ENCODE measurements at regions not wholly inside any gene's neighbourhood (a gene's known extent, or its start where the extent isn't known, plus 50 kb on each side); places are given as distances from the start of the nearest gene placed in this dataset.
"Not testable (repeated sequence)": the region's sequence is repeated elsewhere in the genome, so short reads cannot be mapped to it uniquely, and the experiment has no call there.

DNA sequence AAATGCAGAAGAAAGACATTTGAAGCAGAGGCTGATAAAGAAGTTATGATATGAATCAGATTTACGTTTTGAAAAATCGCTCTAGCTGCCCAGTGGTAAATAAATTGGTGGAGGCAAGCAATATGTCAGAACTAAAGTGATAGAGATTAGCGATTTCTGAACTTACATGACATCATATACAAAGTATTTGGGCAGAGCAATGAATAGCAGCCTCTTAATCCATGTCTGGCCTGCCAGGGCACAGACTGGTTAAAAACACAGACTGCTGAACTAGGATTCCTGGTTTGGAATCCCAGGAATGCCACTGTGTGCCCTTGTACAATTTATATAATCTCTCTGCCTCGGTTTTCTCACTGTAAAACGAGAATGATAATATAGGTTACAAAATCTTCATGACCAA is 243.1 kb upstream of the SETMAR start:
- Histone ChIP-seq H3K9me3 (ENCODE audit: control insufficient read depth, insufficient read depth, low read length) (no peaks in the 10 kb centered on the region), H3K4me1 (ENCODE audit: control insufficient read depth, insufficient read depth, low read length) (no peaks in the 10 kb centered on the region), H3K4me3 (ENCODE audit: low read depth, low read length) (no peak overlapping the region), H3K36me3 (ENCODE audit: control insufficient read depth, insufficient read depth, low read length) (no peaks in the 10 kb centered on the region), H3K9ac (ENCODE audit: low read depth, low read length) (no peak overlapping the region), H3K27me3 (ENCODE audit: control insufficient read depth, insufficient read depth, low read length) (no peaks in the 10 kb centered on the region)

DNA sequence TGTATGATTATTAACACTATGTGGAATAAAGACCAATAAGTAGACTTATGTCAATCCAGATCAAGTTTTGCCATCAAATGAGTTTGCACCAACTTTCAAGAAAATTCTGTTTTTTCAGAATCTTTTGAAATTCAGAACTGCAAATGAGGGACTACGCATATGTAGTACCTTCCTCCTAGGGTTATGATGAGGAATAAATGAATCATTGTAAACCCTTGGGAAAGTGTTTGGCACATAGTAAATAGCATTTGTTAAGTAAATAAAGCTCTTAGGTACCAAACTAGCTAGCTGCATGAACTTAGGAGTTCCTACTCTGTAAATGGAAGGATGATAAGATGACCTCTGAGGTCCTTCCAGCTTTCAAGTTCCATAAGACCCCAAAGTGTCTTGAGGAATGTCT is 242.6 kb upstream of the SETMAR start:
- H3K9me3 ChIP-seq (ENCODE audit: control insufficient read depth, insufficient read depth, low read length), result no peaks in the 10 kb centered on the region
- H3K36me3 ChIP-seq (ENCODE audit: control insufficient read depth, insufficient read depth, low read length), result no peaks in the 10 kb centered on the region
- no peak overlapping the region for H3K4me3 ChIP-seq (ENCODE audit: low read depth, low read length)
- no peaks in the 10 kb centered on the region for H3K27me3 ChIP-seq (ENCODE audit: control insufficient read depth, insufficient read depth, low read length)
- H3K4me1 ChIP-seq (ENCODE audit: control insufficient read depth, insufficient read depth, low read length), result peaks cover under 1% of the 10 kb centered on the region
- H3K9ac ChIP-seq (ENCODE audit: low read depth, low read length), result no peak overlapping the region

DNA sequence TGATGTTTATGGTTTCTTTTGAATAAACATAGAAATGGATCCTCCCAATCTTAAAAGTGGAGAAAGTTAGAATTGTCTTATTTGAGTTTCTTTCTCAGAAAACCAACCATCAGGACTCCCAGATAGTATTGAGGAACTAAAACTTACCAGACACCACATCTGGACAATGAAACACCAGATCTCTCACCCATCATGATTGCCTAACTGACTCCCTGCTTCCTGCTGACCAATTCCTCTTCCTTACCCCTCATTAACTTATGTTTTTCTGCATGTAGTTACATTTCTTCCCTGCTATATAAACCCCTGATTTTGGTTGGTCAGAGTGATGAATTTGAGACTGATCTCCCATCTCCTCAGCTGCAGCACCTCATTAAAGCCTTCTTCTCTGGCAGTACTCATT is 242.0 kb upstream of the SETMAR start:
- Histone ChIP-seq H3K36me3 (ENCODE audit: control insufficient read depth, insufficient read depth, low read length) (no peaks in the 10 kb centered on the region), H3K9ac (ENCODE audit: low read depth, low read length) (no peak overlapping the region), H3K9me3 (ENCODE audit: control insufficient read depth, insufficient read depth, low read length) (no peaks in the 10 kb centered on the region), H3K4me1 (ENCODE audit: control insufficient read depth, insufficient read depth, low read length) (peaks cover 3% of the 10 kb centered on the region), H3K4me3 (ENCODE audit: low read depth, low read length) (no peak overlapping the region), H3K27me3 (ENCODE audit: control insufficient read depth, insufficient read depth, low read length) (no peaks in the 10 kb centered on the region)

DNA sequence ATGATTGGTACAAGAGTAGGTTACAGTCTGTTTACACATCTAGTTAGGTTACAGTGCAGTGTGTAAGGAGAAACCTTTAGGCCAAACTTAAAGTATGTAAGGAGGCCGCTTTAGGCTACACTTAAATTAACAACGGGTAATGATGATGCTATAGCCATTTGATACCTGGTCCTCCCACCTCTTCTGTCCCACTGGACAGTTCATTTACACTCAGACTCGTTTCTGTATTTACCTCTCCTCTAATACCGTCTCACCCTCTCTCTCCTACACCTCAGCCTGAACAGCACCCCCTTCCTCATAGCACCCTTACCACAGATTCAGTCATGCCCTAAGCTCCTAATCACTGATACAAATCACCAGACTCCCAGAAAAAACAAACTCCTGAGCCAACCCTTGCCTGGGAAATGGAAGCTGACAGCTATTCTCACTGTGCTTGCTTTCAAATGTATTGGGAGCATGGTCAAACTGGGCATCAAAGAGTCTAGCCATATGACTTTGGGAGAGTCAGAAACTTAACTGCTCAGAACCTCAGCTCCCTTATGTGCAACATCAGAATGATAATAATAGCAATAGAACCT is 241.3 kb upstream of the SETMAR start:
- H3K9me3 ChIP-seq (ENCODE audit: control insufficient read depth, insufficient read depth, low read length), result no peaks in the 10 kb centered on the region
- peaks cover 3% of the 10 kb centered on the region for H3K4me1 ChIP-seq (ENCODE audit: control insufficient read depth, insufficient read depth, low read length)
- H3K36me3 ChIP-seq (ENCODE audit: control insufficient read depth, insufficient read depth, low read length), result no peaks in the 10 kb centered on the region
- H3K4me3 ChIP-seq (ENCODE audit: low read depth, low read length), result no peak overlapping the region
- no peak overlapping the region for H3K9ac ChIP-seq (ENCODE audit: low read depth, low read length)
- H3K27me3 ChIP-seq (ENCODE audit: control insufficient read depth, insufficient read depth, low read length), result no peaks in the 10 kb centered on the region

DNA sequence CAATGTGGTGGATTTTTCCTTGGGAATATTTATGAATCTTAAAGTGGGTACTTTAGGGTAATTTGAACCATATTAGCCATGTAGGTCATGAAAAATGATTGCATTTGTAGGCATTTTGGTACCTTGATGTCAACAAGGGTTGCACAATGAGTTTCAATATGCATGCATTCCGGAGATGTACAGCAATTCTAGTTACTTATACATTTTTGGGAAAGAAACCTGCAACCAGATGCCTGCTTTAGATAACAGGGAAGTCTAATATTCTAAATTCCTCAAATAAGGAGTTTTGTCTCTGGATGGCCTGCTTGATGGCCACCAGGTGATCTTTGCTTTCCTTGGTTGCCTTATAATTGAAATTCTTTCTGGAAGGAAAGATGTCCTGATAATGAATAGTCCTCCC is 240.5 kb upstream of the SETMAR start:
- H3K9me3 ChIP-seq (ENCODE audit: control insufficient read depth, insufficient read depth, low read length), result no peaks in the 10 kb centered on the region
- H3K4me1 ChIP-seq (ENCODE audit: control insufficient read depth, insufficient read depth, low read length), result peaks cover 3% of the 10 kb centered on the region
- H3K4me3 ChIP-seq (ENCODE audit: low read depth, low read length), result no peak overlapping the region
- H3K36me3 ChIP-seq (ENCODE audit: control insufficient read depth, insufficient read depth, low read length), result no peaks in the 10 kb centered on the region
- H3K27me3 ChIP-seq (ENCODE audit: control insufficient read depth, insufficient read depth, low read length), result no peaks in the 10 kb centered on the region
- H3K9ac ChIP-seq (ENCODE audit: low read depth, low read length), result no peak overlapping the region

DNA sequence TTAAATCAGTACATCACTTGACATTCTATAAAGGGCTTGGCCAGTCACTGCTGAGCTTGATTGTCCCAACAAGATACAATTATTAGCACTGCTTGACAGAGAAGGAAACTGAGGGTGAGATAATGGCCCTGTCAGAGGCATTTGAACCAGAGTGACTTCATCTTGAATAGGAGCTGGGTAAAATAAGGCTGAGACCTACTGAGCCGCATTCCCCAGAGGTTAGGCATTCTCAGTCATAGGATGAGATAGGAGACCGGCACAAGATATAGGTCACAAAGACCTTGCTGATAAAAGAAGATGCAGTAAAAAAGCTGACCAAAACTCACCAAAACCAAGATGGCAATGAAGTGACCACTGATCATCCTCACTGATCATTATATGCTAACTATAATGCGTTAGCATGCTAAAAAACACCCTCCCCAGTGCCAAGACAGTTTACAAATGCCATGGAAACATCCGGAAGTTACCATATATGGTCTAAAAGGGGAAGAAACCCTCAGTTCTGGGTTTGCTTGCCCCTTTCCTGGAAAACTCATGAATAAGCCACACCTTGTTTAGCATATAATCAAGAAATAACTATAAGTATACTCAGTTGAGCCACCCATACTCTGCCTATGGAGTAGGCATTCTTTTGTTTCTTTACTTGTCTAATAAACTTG is 239.1 kb upstream of the SETMAR start:
- Histone ChIP-seq H3K9ac (ENCODE audit: low read depth, low read length) (no peak overlapping the region), H3K27me3 (ENCODE audit: control insufficient read depth, insufficient read depth, low read length) (no peaks in the 10 kb centered on the region), H3K4me1 (ENCODE audit: control insufficient read depth, insufficient read depth, low read length) (peaks cover 3% of the 10 kb centered on the region), H3K9me3 (ENCODE audit: control insufficient read depth, insufficient read depth, low read length) (no peaks in the 10 kb centered on the region), H3K4me3 (ENCODE audit: low read depth, low read length) (no peak overlapping the region), H3K36me3 (ENCODE audit: control insufficient read depth, insufficient read depth, low read length) (no peaks in the 10 kb centered on the region)

DNA sequence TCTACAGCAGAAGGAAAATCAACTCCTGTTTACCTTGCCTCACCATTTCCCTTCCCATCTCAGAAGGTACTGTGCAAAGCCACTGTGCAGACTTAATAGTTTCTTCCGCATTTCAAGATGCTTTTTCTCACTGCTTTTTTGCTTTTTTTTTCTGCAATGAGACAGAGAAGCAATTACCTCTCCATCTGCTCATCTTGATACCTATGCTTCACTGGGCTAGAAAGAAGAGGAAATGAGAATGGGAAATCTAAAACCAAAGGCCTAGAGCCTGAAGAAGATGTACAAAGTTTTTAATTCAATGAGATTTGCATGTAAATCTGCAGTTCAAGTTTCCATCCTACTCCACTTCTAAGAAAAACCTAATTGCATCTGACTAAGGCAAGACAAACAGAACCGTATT is 238.1 kb upstream of the SETMAR start:
- no peaks in the 10 kb centered on the region for H3K9me3 ChIP-seq (ENCODE audit: control insufficient read depth, insufficient read depth, low read length)

DNA sequence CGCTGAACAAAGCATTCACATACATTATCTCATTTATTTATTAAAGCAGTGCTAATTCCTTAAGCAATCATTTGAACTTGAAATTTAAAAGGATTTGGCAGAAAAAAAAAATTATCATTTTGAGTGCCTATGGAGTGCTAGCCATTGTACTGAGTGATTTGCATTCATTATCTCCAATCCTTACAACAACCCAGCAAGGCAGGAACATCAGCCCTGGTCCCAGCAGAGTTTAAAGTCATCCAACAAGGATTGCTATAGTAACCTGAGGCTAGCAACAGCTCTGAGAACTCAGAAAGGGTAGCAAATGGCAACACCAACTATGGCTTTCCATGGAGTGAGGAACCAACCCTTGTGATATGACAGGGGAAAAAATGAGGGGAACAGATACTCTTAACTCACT is 237.6 kb upstream of the SETMAR start:
- H3K4me1 ChIP-seq (ENCODE audit: control insufficient read depth, insufficient read depth, low read length), result peaks cover 3% of the 10 kb centered on the region
- no peaks in the 10 kb centered on the region for H3K27me3 ChIP-seq (ENCODE audit: control insufficient read depth, insufficient read depth, low read length)
- H3K4me3 ChIP-seq (ENCODE audit: low read depth, low read length), result no peak overlapping the region
- H3K36me3 ChIP-seq (ENCODE audit: control insufficient read depth, insufficient read depth, low read length), result no peaks in the 10 kb centered on the region
- H3K9ac ChIP-seq (ENCODE audit: low read depth, low read length), result no peak overlapping the region
- H3K9me3 ChIP-seq (ENCODE audit: control insufficient read depth, insufficient read depth, low read length), result no peaks in the 10 kb centered on the region

More for the DNA sequence above, 238.1 kb upstream of the SETMAR start:
- H3K27me3 ChIP-seq (ENCODE audit: control insufficient read depth, insufficient read depth, low read length), result no peaks in the 10 kb centered on the region
- H3K36me3 ChIP-seq (ENCODE audit: control insufficient read depth, insufficient read depth, low read length), result no peaks in the 10 kb centered on the region
- H3K9ac ChIP-seq (ENCODE audit: low read depth, low read length), result no peak overlapping the region
- H3K4me3 ChIP-seq (ENCODE audit: low read depth, low read length), result no peak overlapping the region
- H3K4me1 ChIP-seq (ENCODE audit: control insufficient read depth, insufficient read depth, low read length), result peaks cover 3% of the 10 kb centered on the region

DNA sequence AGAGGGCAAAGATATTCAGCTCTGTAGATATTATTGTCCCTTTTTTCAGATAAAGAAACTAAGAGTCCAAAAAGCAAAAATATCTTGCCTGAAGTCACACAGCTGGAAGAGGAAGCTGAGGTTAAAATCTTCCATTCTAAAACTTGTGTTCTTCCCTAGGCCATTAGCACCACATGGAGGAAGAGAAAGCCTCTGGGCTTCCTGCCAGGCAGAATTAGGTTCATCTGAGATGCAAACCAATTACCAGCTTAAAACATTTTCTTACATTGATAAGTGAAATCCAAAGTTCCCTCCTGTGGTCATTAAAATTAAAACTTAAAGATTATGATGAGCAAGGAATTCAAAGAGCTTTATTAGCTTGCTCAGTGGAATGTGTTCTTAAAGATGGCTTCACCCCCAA is 235.3 kb upstream of the SETMAR start:
- Histone ChIP-seq H3K9ac (ENCODE audit: low read depth, low read length) (no peak overlapping the region), H3K4me1 (ENCODE audit: control insufficient read depth, insufficient read depth, low read length) (peaks cover 9% of the 10 kb centered on the region), H3K36me3 (ENCODE audit: control insufficient read depth, insufficient read depth, low read length) (no peaks in the 10 kb centered on the region), H3K4me3 (ENCODE audit: low read depth, low read length) (no peak overlapping the region), H3K27me3 (ENCODE audit: control insufficient read depth, insufficient read depth, low read length) (no peaks in the 10 kb centered on the region), H3K9me3 (ENCODE audit: control insufficient read depth, insufficient read depth, low read length) (no peaks in the 10 kb centered on the region)

DNA sequence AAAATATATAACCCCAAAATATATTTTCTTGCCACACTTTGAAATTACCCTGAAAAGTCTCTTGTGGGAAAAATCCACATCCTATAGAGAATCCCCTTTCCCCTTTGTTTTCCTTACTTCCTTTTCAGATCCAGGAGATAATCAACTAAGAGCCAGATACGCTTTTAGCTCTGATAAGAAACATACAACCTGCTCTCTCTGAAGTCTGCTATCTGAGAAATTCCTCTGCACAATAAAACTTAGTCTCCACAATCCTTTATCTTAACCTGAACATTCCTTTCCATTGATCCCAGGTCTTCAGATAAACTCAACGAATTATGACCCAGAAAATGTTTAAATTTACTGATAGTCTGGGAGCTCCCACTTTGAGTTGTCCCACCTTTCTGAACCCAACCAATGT is 233.4 kb upstream of the SETMAR start:
- Histone ChIP-seq H3K36me3 (ENCODE audit: control insufficient read depth, insufficient read depth, low read length) (no peaks in the 10 kb centered on the region), H3K9me3 (ENCODE audit: control insufficient read depth, insufficient read depth, low read length) (no peaks in the 10 kb centered on the region), H3K9ac (ENCODE audit: low read depth, low read length) (no peak overlapping the region), H3K4me1 (ENCODE audit: control insufficient read depth, insufficient read depth, low read length) (peaks cover 9% of the 10 kb centered on the region), H3K27me3 (ENCODE audit: control insufficient read depth, insufficient read depth, low read length) (no peaks in the 10 kb centered on the region), H3K4me3 (ENCODE audit: low read depth, low read length) (no peak overlapping the region)

DNA sequence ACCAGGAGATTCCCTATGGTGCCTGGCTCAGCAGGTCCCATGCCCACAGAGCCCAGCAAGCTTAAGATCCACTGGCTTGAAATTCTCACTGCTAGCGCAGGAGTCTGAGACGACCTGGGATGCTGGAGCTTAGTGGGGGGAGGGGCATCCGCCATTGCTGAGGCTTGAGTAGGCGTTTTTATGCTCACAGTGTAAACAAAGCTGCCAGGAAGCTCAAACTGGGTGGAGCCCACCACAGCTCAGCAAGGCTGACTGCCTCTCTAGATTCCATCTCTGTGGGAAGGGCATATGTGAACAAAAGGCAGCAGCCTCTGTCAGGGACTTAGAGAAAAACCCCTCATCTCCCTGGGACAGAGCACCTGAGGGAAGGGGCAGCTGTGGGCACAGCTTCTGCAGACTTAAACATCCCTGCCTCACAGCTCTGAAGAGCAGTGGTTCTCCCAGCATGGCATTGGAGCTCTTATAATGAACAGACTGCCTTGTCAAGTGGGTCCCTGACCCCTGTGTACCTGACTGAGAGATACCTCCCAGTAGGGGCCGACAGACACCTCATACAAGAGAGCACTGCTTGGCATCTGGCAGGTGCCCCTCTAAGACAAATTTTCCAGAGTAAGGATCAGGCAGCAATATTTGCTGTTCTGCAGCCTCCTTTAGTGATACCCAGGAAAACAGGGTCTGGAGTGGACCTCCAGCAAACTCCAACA is 231.5 kb upstream of the SETMAR start:
- peaks cover 6% of the 10 kb centered on the region for H3K4me1 ChIP-seq (ENCODE audit: control insufficient read depth, insufficient read depth, low read length)
- H3K36me3 ChIP-seq (ENCODE audit: control insufficient read depth, insufficient read depth, low read length), result no peaks in the 10 kb centered on the region
- H3K4me3 ChIP-seq (ENCODE audit: low read depth, low read length), result peak overlapping the region; percentile 19
- no peaks in the 10 kb centered on the region for H3K9me3 ChIP-seq (ENCODE audit: control insufficient read depth, insufficient read depth, low read length)
- peak overlapping the region; percentile 3 for H3K9ac ChIP-seq (ENCODE audit: low read depth, low read length)
- no peaks in the 10 kb centered on the region for H3K27me3 ChIP-seq (ENCODE audit: control insufficient read depth, insufficient read depth, low read length)

DNA sequence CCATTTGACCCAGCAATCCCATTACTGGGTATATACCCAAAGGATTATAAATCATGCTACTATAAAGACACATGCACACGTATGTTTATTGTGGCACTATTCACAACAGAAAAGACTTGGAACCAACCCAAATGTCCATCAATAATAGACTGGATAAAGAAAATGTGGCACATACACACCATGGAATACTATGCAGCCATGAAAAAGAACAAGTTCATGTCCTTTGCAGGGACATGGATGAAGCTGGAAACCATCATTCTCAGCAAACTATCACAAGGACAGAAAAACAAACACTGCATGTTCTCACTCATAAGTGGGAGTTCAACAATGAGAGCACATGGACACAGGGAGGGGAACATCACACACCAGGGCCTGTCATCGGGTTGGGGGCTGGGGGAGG is 225.9 kb upstream of the SETMAR start:
- not testable (repeated sequence) for H3K9ac ChIP-seq (ENCODE audit: low read depth, low read length); H3K4me3 ChIP-seq (ENCODE audit: low read depth, low read length); H3K4me1 ChIP-seq (ENCODE audit: control insufficient read depth, insufficient read depth, low read length); H3K27me3 ChIP-seq (ENCODE audit: control insufficient read depth, insufficient read depth, low read length); H3K9me3 ChIP-seq (ENCODE audit: control insufficient read depth, insufficient read depth, low read length); H3K36me3 ChIP-seq (ENCODE audit: control insufficient read depth, insufficient read depth, low read length)

All from iPS-15b (cell line).